ENCODE measurements at regions not wholly inside any gene's neighbourhood (a gene's known extent, or its start where the extent isn't known, plus 50 kb on each side); places are given as distances from the start of the nearest gene placed in this dataset.
"Not testable (repeated sequence)": the region's sequence is repeated elsewhere in the genome, so short reads cannot be mapped to it uniquely, and the experiment has no call there.

- intact Hi-C loops (cut with micrococcal nuclease; ENCODE audit: unreplicated experiment), result no loop called here
- Histone ChIP-seq H3K27me3 (replicated peaks; ENCODE audit: insufficient read depth, low read depth, low read length, poor library complexity) (no peaks in the 10 kb centered on the region), H3K9me3 (ENCODE audit: low read depth, low read length, poor library complexity, severe bottlenecking) (no peaks in the 10 kb centered on the region), H3K4me1 (ENCODE audit: insufficient read depth, low read length, poor library complexity, severe bottlenecking) (no peaks in the 10 kb centered on the region), H3K4me3 (ENCODE audit: low read depth, low read length, poor library complexity, severe bottlenecking) (no peak overlapping the region), H3K36me3 (ENCODE audit: insufficient read depth, low read length, poor library complexity, severe bottlenecking) (no peaks in the 10 kb centered on the region), H3K27ac (ENCODE audit: low read depth, low read length, poor library complexity, severe bottlenecking) (no peak overlapping the region)
- no TSS peak for BruUV-seq (replicated peaks)
- TF ChIP-seq, protein P1, sequence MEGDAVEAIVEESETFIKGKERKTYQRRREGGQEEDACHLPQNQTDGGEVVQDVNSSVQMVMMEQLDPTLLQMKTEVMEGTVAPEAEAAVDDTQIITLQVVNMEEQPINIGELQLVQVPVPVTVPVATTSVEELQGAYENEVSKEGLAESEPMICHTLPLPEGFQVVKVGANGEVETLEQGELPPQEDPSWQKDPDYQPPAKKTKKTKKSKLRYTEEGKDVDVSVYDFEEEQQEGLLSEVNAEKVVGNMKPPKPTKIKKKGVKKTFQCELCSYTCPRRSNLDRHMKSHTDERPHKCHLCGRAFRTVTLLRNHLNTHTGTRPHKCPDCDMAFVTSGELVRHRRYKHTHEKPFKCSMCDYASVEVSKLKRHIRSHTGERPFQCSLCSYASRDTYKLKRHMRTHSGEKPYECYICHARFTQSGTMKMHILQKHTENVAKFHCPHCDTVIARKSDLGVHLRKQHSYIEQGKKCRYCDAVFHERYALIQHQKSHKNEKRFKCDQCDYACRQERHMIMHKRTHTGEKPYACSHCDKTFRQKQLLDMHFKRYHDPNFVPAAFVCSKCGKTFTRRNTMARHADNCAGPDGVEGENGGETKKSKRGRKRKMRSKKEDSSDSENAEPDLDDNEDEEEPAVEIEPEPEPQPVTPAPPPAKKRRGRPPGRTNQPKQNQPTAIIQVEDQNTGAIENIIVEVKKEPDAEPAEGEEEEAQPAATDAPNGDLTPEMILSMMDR (conservative IDR thresholded peaks at IDR 0.05; ENCODE audit: low read depth, low read length), result no peak
- ChIA-PET POLR2A (ENCODE audit: low non-redundant PET) (no interaction called here), CTCF (no interaction called here)
- no peak for DNase-seq (ENCODE audit: low spot score)
Measured at GRCh38 chr12:29004936-29005304, 144.2 kb upstream of the FAR2 start.

GRCh38 chr12:29008786-29009185, 140.3 kb upstream of the FAR2 start:
- ChIA-PET CTCF (no interaction called here), POLR2A (ENCODE audit: low non-redundant PET) (no interaction called here)
- intact Hi-C loops (cut with micrococcal nuclease; ENCODE audit: unreplicated experiment), result no loop called here
- TF ChIP-seq, protein P1 (conservative IDR thresholded peaks at IDR 0.05; ENCODE audit: low read depth, low read length), result no peak
- TF ChIP-seq EZH2 (IDR thresholded peaks at IDR 0.05; ENCODE audit: borderline replicate concordance, low read depth, low read length, poor library complexity, severe bottlenecking), result no peak
- Histone ChIP-seq H3K9me3 (ENCODE audit: low read depth, low read length, poor library complexity, severe bottlenecking) (no peaks in the 10 kb centered on the region), H3K27me3 (replicated peaks; ENCODE audit: insufficient read depth, low read depth, low read length, poor library complexity) (no peaks in the 10 kb centered on the region), H3K36me3 (ENCODE audit: insufficient read depth, low read length, poor library complexity, severe bottlenecking) (no peaks in the 10 kb centered on the region), H3K4me3 (ENCODE audit: low read depth, low read length, poor library complexity, severe bottlenecking) (no peak overlapping the region), H3K4me1 (ENCODE audit: insufficient read depth, low read length, poor library complexity, severe bottlenecking) (no peaks in the 10 kb centered on the region), H3K27ac (ENCODE audit: low read depth, low read length, poor library complexity, severe bottlenecking) (no peak overlapping the region)
- no peak for DNase-seq (ENCODE audit: low spot score)
- no TSS peak for BruUV-seq (replicated peaks)

DNA sequence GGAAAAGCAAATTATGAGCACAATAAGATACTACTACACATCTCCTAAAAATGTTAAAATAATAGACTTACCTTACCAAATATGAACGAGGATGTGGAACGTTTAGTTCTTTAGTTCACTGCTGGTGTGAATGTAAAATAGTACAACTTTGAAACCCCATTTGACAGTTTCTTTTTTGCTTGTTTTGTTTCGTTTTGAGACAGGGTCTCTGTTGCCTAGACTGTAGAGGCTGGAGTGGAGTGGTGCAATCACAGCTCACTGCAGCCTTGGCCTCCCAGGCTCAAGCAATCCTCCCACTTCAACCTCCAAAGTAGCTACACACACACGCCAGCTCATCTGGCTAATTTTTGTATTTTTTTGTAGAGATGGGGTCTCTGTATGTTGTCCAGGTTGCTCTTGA, 136.4 kb upstream of the FAR2 start:
- intact Hi-C loops (cut with micrococcal nuclease; ENCODE audit: unreplicated experiment), result no loop called here
- POLR2A ChIA-PET (ENCODE audit: low non-redundant PET), result no interaction called here
- CTCF ChIA-PET, result no interaction called here

GRCh38 chr12:29017532-29017931, 131.5 kb upstream of the FAR2 start:
- POLR2A ChIA-PET (ENCODE audit: low non-redundant PET); H3K4me3 ChIP-seq (ENCODE audit: low read depth, low read length, poor library complexity, severe bottlenecking); H3K36me3 ChIP-seq (ENCODE audit: insufficient read depth, low read length, poor library complexity, severe bottlenecking); H3K27ac ChIP-seq (ENCODE audit: low read depth, low read length, poor library complexity, severe bottlenecking); H3K27me3 ChIP-seq (replicated peaks; ENCODE audit: insufficient read depth, low read depth, low read length, poor library complexity); BruUV-seq (replicated peaks); H3K4me1 ChIP-seq (ENCODE audit: insufficient read depth, low read length, poor library complexity, severe bottlenecking); H3K9me3 ChIP-seq (ENCODE audit: low read depth, low read length, poor library complexity, severe bottlenecking); DNase-seq (ENCODE audit: low spot score); intact Hi-C loops (cut with micrococcal nuclease; ENCODE audit: unreplicated experiment); CTCF ChIA-PET: not testable (repeated sequence)

More for the DNA sequence above, 136.4 kb upstream of the FAR2 start:
- no peak overlapping the region for H3K4me3 ChIP-seq (ENCODE audit: low read depth, low read length, poor library complexity, severe bottlenecking)
- no peak for DNase-seq (ENCODE audit: low spot score)
- no peaks in the 10 kb centered on the region for H3K4me1 ChIP-seq (ENCODE audit: insufficient read depth, low read length, poor library complexity, severe bottlenecking)
- TF ChIP-seq, protein P1 (conservative IDR thresholded peaks at IDR 0.05; ENCODE audit: low read depth, low read length), result no peak
- TF ChIP-seq EZH2 (IDR thresholded peaks at IDR 0.05; ENCODE audit: borderline replicate concordance, low read depth, low read length, poor library complexity, severe bottlenecking), result no peak
- H3K27ac ChIP-seq (ENCODE audit: low read depth, low read length, poor library complexity, severe bottlenecking), result no peak overlapping the region
- BruUV-seq (replicated peaks), result no TSS peak
- H3K36me3 ChIP-seq (ENCODE audit: insufficient read depth, low read length, poor library complexity, severe bottlenecking), result no peaks in the 10 kb centered on the region
- H3K27me3 ChIP-seq (replicated peaks; ENCODE audit: insufficient read depth, low read depth, low read length, poor library complexity), result no peaks in the 10 kb centered on the region
- no peaks in the 10 kb centered on the region for H3K9me3 ChIP-seq (ENCODE audit: low read depth, low read length, poor library complexity, severe bottlenecking)
